PFSK-1 (cell line): ENCODE measurements at regions not wholly inside any gene's neighbourhood (a gene's known extent, or its start where the extent isn't known, plus 50 kb on each side); places are given as distances from the start of the nearest gene placed in this dataset.

Experiments used
- FOXP2 ChIP-seq: optimal IDR thresholded peaks from 2 replicates; pipeline ENCODE3; 2011; ENCODE audit warnings: borderline replicate concordance, control low read depth, inconsistent platforms; ENCODE audit not compliant: insufficient read depth; ENCODE audit errors: extremely low read length, extremely low read depth
- POLR2AphosphoS5 ChIP-seq: IDR thresholded peaks from 2 replicates; pipeline ENCODE4 v1.6.1; 2012; ENCODE audit warnings: low read depth, mild to moderate bottlenecking, control low read depth, low read length, moderate library complexity
- SIN3A ChIP-seq: IDR thresholded peaks from 2 replicates; pipeline ENCODE4 v1.6.1; 2012; ENCODE audit warnings: mild to moderate bottlenecking, low read length, moderate library complexity, borderline replicate concordance; ENCODE audit not compliant: insufficient read depth
- TAF1 ChIP-seq: IDR thresholded peaks from 2 replicates; pipeline ENCODE4 v1.6.1; 2012; ENCODE audit warnings: low read length, control low read depth, borderline replicate concordance; ENCODE audit not compliant: insufficient read depth

DNA sequence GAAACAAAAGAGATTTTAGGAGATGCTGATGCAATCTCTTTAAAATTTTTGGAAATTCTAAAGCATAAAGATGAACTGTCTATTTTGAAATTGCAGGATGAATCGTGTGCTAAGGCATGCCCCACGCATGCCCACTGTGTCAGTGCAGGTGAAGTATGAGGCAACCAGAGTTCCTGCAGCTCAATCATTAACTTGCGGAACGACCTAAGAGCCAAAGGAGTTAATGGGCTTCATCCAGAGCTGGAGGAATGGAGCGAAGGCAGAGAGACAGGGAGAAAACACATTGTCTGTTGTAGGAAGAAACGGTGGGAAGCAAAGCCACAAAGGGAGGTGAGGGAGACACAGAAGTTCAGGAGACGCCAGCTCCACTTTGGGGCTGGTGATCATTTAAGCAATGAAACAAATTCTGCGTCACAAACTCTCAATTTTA lies 265.2 kb downstream of the CCDC85A start:
- no peak for TF ChIP-seq POLR2AphosphoS5
- TF ChIP-seq SIN3A, result no peak
- no peak for TF ChIP-seq TAF1
- no peak for TF ChIP-seq FOXP2
